Stomach (tissue), 4 donors: ENCODE measurements at regions not wholly inside any gene's neighbourhood (a gene's known extent, or its start where the extent isn't known, plus 50 kb on each side); places are given as distances from the start of the nearest gene placed in this dataset.

Experiments used
- EP300 ChIP-seq: sonication (generic); formaldehyde crosslinking; IDR thresholded peaks from one replicate; pipeline ENCODE4 v1.6.1; 2017; ENCODE audit warnings: antibody characterized with exemption
- TF ChIP-seq, protein P1 (sequence below), 7 experiments: fragments of 450-650 bp in 4 of 7; fragments of 200-600 bp in 3 of 7; sonication (generic) in 3 of 7; IDR thresholded peaks; one replicate each; pipeline ENCODE4 v1.5.1; 2016 to 2019; ENCODE audit warnings: antibody characterized with exemption in 7 of 7, control low read depth in 2 of 7, mild to moderate bottlenecking in 1 of 7

DNA sequence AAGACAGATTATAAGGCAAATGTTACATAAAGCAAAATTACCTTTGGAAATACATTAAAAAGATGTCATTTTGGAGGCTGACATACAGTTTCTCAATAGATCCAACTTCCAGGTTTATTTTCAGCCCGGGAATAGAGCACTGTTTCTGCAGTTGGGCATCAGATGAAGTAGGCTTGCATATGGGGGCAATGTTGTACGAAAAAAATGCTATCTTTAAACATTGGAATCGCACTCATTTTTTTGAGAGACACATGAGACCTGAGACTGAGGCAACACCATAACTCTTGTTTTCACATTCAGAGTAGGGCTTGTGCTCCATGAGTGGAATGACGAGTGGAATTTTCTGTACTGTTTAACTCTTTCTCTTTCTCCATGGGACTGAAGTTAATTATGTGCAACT is 122.4 kb upstream of the ZRANB2 start:
- TF ChIP-seq, protein P1, sequence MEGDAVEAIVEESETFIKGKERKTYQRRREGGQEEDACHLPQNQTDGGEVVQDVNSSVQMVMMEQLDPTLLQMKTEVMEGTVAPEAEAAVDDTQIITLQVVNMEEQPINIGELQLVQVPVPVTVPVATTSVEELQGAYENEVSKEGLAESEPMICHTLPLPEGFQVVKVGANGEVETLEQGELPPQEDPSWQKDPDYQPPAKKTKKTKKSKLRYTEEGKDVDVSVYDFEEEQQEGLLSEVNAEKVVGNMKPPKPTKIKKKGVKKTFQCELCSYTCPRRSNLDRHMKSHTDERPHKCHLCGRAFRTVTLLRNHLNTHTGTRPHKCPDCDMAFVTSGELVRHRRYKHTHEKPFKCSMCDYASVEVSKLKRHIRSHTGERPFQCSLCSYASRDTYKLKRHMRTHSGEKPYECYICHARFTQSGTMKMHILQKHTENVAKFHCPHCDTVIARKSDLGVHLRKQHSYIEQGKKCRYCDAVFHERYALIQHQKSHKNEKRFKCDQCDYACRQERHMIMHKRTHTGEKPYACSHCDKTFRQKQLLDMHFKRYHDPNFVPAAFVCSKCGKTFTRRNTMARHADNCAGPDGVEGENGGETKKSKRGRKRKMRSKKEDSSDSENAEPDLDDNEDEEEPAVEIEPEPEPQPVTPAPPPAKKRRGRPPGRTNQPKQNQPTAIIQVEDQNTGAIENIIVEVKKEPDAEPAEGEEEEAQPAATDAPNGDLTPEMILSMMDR (IDR thresholded peaks at IDR 0.05): no peak
- no peak for TF ChIP-seq EP300
